ENCODE measurements at regions not wholly inside any gene's neighbourhood (a gene's known extent, or its start where the extent isn't known, plus 50 kb on each side); places are given as distances from the start of the nearest gene placed in this dataset.

GRCh38 chr5:89071941-89072331 is 189.0 kb upstream of the MEF2C start:
- H3K79me1 ChIP-seq (ENCODE audit: low read depth in 1 of 2, low read length in 2 of 2) = no peaks in the 10 kb centered on the region
- H3K27ac ChIP-seq (ENCODE audit: insufficient read depth, low read length) = no peak overlapping the region
- in situ Hi-C loops (cut with MboI; ENCODE audit: low sequenced_read_pairs) (no loop called here), intact Hi-C loops (cut with micrococcal nuclease) (no loop called here), dilution Hi-C loops (cut with HindIII; ENCODE audit: low sequenced_read_pairs, unreplicated experiment) (no loop called here)
- no CpG with 5 or more reads among the region's 1 CpG for WGBS, 2 experiments (ENCODE audit: extremely low coverage in 2 of 2, insufficient read length in 1 of 2)
- H3K23ac ChIP-seq (ENCODE audit: low read depth, low read length) = no peak overlapping the region
- H2AFZ ChIP-seq (replicated peaks; ENCODE audit: low read length, poor library complexity) = no peak overlapping the region
- no peaks in the 10 kb centered on the region for H3K36me3 ChIP-seq (ENCODE audit: control insufficient read depth, insufficient read depth, low read length)
- no peak overlapping the region for H2BK20ac ChIP-seq (ENCODE audit: low read depth, low read length)
- BruUV-seq (replicated peaks) = no TSS peak
- no peak overlapping the region for H3K9ac ChIP-seq (ENCODE audit: low read depth, low read length)
- H3K14ac ChIP-seq (replicated peaks; ENCODE audit: low read depth, low read length) = no peak overlapping the region
- H4K20me1 ChIP-seq (ENCODE audit: insufficient read depth, low read length) = no peaks in the 10 kb centered on the region
- H3K4ac ChIP-seq (ENCODE audit: low read depth, low read length) = no peak overlapping the region
- no peak overlapping the region for H4K91ac ChIP-seq (ENCODE audit: insufficient read depth, low read depth, low read length)
- H2AK5ac ChIP-seq (ENCODE audit: low read depth, low read length) = no peak overlapping the region
- no peak overlapping the region for H2BK15ac ChIP-seq (ENCODE audit: low read depth, low read length)
- H3K4me3 ChIP-seq (ENCODE audit: insufficient read depth, low read depth, low read length) = no peak overlapping the region
- DNase-seq (no peak), ATAC-seq (ENCODE audit: low read depth) (no peak)
- CTCF ChIA-PET = no interaction called here
- no peak for TF ChIP-seq CHD1 (IDR thresholded peaks at IDR 0.05; ENCODE audit: low read depth, low read length)
- TF ChIP-seq CEBPB (IDR thresholded peaks at IDR 0.05; ENCODE audit: low read depth, low read length) = no peak
- TF ChIP-seq MAFK (IDR thresholded peaks at IDR 0.05; ENCODE audit: low read depth, low read length) = no peak
- no peak for TF ChIP-seq RCOR1 (IDR thresholded peaks at IDR 0.05; ENCODE audit: insufficient replicate concordance, low read length)
- no peak for TF ChIP-seq MXI1 (IDR thresholded peaks at IDR 0.05; ENCODE audit: borderline replicate concordance, low read depth, low read length)
- TF ChIP-seq SMC3 (IDR thresholded peaks at IDR 0.05; ENCODE audit: low read depth, low read length) = no peak
- no peak for TF ChIP-seq FOS (IDR thresholded peaks at IDR 0.05; ENCODE audit: low read depth, low read length)
- TF ChIP-seq CTCF (conservative IDR thresholded peaks at IDR 0.05; ENCODE audit: low read depth, low read length) = no peak
- no peak for TF ChIP-seq NFE2L2 (IDR thresholded peaks at IDR 0.05; ENCODE audit: low read depth, low read length)
- TF ChIP-seq USF2 (IDR thresholded peaks at IDR 0.05; ENCODE audit: low read depth, low read length) = no peak
- TF ChIP-seq POLR2A (IDR thresholded peaks at IDR 0.05; ENCODE audit: low read depth, low read length) = no peak
- no peak for TF ChIP-seq RFX5 (IDR thresholded peaks at IDR 0.05; ENCODE audit: low read depth, low read length)
- no peak for TF ChIP-seq MAZ (IDR thresholded peaks at IDR 0.05; ENCODE audit: borderline replicate concordance, low read depth, low read length)
- no peak for TF ChIP-seq ELK1 (IDR thresholded peaks at IDR 0.05; ENCODE audit: borderline replicate concordance, low read depth, low read length)
- no peak for TF ChIP-seq RAD21 (IDR thresholded peaks at IDR 0.05; ENCODE audit: low read length)
- TF ChIP-seq BHLHE40 (IDR thresholded peaks at IDR 0.05; ENCODE audit: low read depth, low read length) = no peak
- H3K4me1 ChIP-seq (ENCODE audit: control insufficient read depth, insufficient read depth, low read length) = no peaks in the 10 kb centered on the region
- no peak overlapping the region for H4K8ac ChIP-seq (ENCODE audit: low read depth in 2 of 2, low read length in 2 of 2)
- no peak overlapping the region for H4K5ac ChIP-seq (ENCODE audit: low read depth, low read length)
- no peak overlapping the region for H2BK5ac ChIP-seq (ENCODE audit: low read depth, low read length, poor library complexity, severe bottlenecking)
- no peak overlapping the region for H3K18ac ChIP-seq (ENCODE audit: low read depth, low read length)
- no peak overlapping the region for H2AK9ac ChIP-seq (replicated peaks; ENCODE audit: low read depth, low read length, poor library complexity)
- no peaks in the 10 kb centered on the region for H3K9me3 ChIP-seq (ENCODE audit: control insufficient read depth, insufficient read depth, low read length)
- H3K4me2 ChIP-seq (ENCODE audit: low read depth, low read length) = no peak overlapping the region
- POLR2A ChIA-PET (ENCODE audit: unreplicated experiment) = no interaction called here
- no peaks in the 10 kb centered on the region for H3K27me3 ChIP-seq (ENCODE audit: control insufficient read depth, insufficient read depth, low read length)
- H2BK120ac ChIP-seq (ENCODE audit: low read depth, low read length) = no peak overlapping the region
- no peaks in the 10 kb centered on the region for H3K9me1 ChIP-seq (ENCODE audit: insufficient read depth, low read length)
- no peak overlapping the region for H3K56ac ChIP-seq (ENCODE audit: extremely low read depth, insufficient read depth, low read length)
